NB4 (cell line): ENCODE measurements at regions not wholly inside any gene's neighbourhood (a gene's known extent, or its start where the extent isn't known, plus 50 kb on each side); places are given as distances from the start of the nearest gene placed in this dataset.

Experiments
- POLR2A ChIP-seq: IDR thresholded peaks from 2 replicates; pipeline ENCODE4 v1.6.1; 2011; ENCODE audit warnings: mild to moderate bottlenecking; ENCODE audit not compliant: insufficient read length; ENCODE audit errors: extremely low read depth
- TF ChIP-seq, protein P1 (sequence below): IDR thresholded peaks from one replicate; pipeline ENCODE4 v1.5.1; 2012; ENCODE audit warnings: low read depth, low read length

- TF ChIP-seq, protein P1, sequence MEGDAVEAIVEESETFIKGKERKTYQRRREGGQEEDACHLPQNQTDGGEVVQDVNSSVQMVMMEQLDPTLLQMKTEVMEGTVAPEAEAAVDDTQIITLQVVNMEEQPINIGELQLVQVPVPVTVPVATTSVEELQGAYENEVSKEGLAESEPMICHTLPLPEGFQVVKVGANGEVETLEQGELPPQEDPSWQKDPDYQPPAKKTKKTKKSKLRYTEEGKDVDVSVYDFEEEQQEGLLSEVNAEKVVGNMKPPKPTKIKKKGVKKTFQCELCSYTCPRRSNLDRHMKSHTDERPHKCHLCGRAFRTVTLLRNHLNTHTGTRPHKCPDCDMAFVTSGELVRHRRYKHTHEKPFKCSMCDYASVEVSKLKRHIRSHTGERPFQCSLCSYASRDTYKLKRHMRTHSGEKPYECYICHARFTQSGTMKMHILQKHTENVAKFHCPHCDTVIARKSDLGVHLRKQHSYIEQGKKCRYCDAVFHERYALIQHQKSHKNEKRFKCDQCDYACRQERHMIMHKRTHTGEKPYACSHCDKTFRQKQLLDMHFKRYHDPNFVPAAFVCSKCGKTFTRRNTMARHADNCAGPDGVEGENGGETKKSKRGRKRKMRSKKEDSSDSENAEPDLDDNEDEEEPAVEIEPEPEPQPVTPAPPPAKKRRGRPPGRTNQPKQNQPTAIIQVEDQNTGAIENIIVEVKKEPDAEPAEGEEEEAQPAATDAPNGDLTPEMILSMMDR, result no peak
- TF ChIP-seq POLR2A, result no peak
Measured at GRCh38 chrX:40167233-40167849, 69.6 kb upstream of the BCOR start.
